ENCODE measurements at regions not wholly inside any gene's neighbourhood (a gene's known extent, or its start where the extent isn't known, plus 50 kb on each side); places are given as distances from the start of the nearest gene placed in this dataset.

GRCh38 chr5:159668556-159668955 is 247.7 kb upstream of the ADRA1B start:
- no peak for TF ChIP-seq CTCF (IDR thresholded peaks at IDR 0.05; ENCODE audit: low read depth, low read length, missing control alignments)
- H3K4me3 ChIP-seq (ENCODE audit: low read depth, low read length), result no peak overlapping the region
- no peak for DNase-seq (ENCODE audit: low read depth)

GRCh38 chr5:159669559-159669958 is 246.7 kb upstream of the ADRA1B start:
- no peak for TF ChIP-seq CTCF (IDR thresholded peaks at IDR 0.05; ENCODE audit: low read depth, low read length, missing control alignments)

DNA sequence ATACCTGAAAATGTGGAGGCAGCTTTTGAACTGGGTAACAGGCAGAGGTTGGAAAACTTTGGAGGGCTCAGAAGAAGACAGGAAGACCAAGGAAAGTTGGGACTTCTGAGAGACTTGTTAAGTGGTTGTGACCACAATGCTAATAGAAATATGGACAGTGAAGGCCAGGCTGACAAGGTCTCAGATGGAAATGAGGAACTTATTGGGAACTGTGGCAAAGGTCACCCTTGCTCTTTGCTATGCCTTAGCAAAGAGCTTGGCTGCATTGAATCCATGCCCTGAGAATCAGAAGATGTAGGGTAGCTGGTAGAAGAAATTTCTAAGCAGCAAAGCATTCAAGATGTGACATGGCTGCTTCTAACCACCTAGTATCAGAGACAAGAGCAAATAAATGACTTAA is 244.4 kb upstream of the ADRA1B start:
- TF ChIP-seq CTCF (IDR thresholded peaks at IDR 0.05; ENCODE audit: low read depth, low read length, missing control alignments), result no peak
- DNase-seq (ENCODE audit: low read depth), result no peak
- no peak overlapping the region for H3K4me3 ChIP-seq (ENCODE audit: low read depth, low read length)

More at GRCh38 chr5:159669559-159669958, 246.7 kb upstream of the ADRA1B start:
- DNase-seq (ENCODE audit: low read depth), result no peak
- H3K4me3 ChIP-seq (ENCODE audit: low read depth, low read length), result no peak overlapping the region

DNA sequence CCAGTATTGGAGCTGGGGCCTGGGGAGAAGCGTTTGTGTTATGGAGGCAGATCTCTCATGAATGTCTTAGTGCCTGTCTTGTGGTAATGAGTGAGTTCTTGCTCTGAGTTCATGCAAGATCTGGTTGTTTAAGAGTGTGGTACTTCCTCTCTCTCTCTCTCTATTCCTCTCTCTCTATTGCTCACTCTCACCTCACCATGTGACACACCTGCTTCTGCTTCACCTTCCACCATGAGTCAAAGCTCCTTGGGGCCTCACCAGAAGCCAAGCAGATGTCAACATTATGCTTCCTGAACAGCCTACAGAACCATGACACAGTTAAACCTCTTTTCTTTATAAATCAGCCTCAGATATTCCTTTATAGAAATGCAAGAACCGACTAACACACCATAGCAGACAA is 242.7 kb upstream of the ADRA1B start:
- no peak for DNase-seq (ENCODE audit: low read depth)
- TF ChIP-seq CTCF (IDR thresholded peaks at IDR 0.05; ENCODE audit: low read depth, low read length, missing control alignments), result no peak
- H3K4me3 ChIP-seq (ENCODE audit: low read depth, low read length), result no peak overlapping the region

GRCh38 chr5:159678657-159679392 is 237.5 kb upstream of the ADRA1B start:
- no peak for DNase-seq (ENCODE audit: low read depth)
- no peak for TF ChIP-seq CTCF (IDR thresholded peaks at IDR 0.05; ENCODE audit: low read depth, low read length, missing control alignments)

GRCh38 chr5:159680095-159680494 is 236.2 kb upstream of the ADRA1B start:
- H3K4me3 ChIP-seq (ENCODE audit: low read depth, low read length), result no peak overlapping the region
- DNase-seq (ENCODE audit: low read depth), result no peak
- no peak for TF ChIP-seq CTCF (IDR thresholded peaks at IDR 0.05; ENCODE audit: low read depth, low read length, missing control alignments)

More at GRCh38 chr5:159678657-159679392, 237.5 kb upstream of the ADRA1B start:
- no peak overlapping the region for H3K4me3 ChIP-seq (ENCODE audit: low read depth, low read length)

DNA sequence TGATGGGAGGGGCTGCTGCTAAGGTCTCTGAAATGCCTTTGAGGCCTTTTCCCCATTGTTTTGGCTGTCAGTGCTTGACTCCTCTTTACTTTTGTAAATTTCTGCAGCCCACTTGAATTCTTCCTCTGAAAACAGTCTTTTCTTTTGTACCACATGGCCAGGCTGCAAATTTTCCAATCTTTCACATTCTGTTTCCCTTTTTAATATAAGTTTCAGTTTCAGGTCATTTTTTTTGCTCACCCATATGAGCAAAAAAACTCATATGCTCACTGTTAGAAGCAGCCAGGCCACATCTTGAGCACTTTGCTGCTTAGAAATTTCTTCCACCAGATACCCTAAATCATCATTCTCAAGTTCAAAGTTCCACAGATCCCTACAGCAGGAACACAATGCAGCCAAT is 234.6 kb upstream of the ADRA1B start:
- TF ChIP-seq CTCF (IDR thresholded peaks at IDR 0.05; ENCODE audit: low read depth, low read length, missing control alignments), result no peak
- DNase-seq (ENCODE audit: low read depth), result no peak
- H3K4me3 ChIP-seq (ENCODE audit: low read depth, low read length), result no peak overlapping the region

All from GM12864 (cell line).